ENCODE measurements at regions not wholly inside any gene's neighbourhood (a gene's known extent, or its start where the extent isn't known, plus 50 kb on each side); places are given as distances from the start of the nearest gene placed in this dataset.

DNA sequence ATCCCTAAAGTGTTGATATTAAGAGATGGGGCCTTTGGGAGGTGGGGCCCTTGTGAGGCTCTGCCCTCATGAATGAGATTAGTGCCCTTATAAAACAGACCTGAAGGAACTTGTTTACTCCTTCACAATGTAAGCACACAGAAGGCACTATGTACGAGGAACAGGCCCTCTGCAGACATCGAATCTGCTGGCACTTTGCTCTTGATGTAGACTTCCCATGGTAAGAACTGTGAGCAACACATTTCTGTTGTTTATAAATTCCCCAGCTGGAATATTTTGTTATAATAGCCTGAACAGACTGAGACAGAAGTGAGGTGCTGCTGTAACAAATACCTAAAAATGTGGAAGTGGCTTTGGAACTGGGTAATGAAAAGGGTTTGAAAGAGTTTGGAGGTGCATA lies 193.2 kb downstream of the TGFB2 start:
- no peak for TF ChIP-seq CTCF (IDR thresholded peaks at IDR 0.05)
- TF ChIP-seq POLR2A (IDR thresholded peaks at IDR 0.05), result no peak

All from esophagus squamous epithelium (tissue), 4 donors.